ENCODE measurements at regions not wholly inside any gene's neighbourhood (a gene's known extent, or its start where the extent isn't known, plus 50 kb on each side); places are given as distances from the start of the nearest gene placed in this dataset.

- no peaks in the 10 kb centered on the region for H3K4me1 ChIP-seq (ENCODE audit: control insufficient read depth in 1 of 2, insufficient read depth in 2 of 2, low read depth in 1 of 2, low read length in 1 of 2)
- H4K20me1 ChIP-seq (ENCODE audit: insufficient read depth), result no peaks in the 10 kb centered on the region
- H3K9me3 ChIP-seq, result no peaks in the 10 kb centered on the region
- 12% methylated on average over 5 of the region's 5 CpGs for WGBS (ENCODE audit: low lambda C conversion rate)
- H3F3A ChIP-seq (replicated peaks; ENCODE audit: insufficient read depth), result no peaks in the 10 kb centered on the region
- no peaks in the 10 kb centered on the region for H3K79me2 ChIP-seq (ENCODE audit: insufficient read depth)
- DNase-seq, result no peak
- ChIA-PET CTCF (no interaction called here), POLR2A (no interaction called here)
- H3K9me2 ChIP-seq, result no peaks in the 10 kb centered on the region
- no peaks in the 10 kb centered on the region for H3K27me3 ChIP-seq (ENCODE audit: insufficient read depth)
- no peak overlapping the region for H3K27ac ChIP-seq (ENCODE audit: low read depth in 2 of 2, low read length in 1 of 2)
- no peak overlapping the region for H3K9ac ChIP-seq
- TF ChIP-seq, protein P1, sequence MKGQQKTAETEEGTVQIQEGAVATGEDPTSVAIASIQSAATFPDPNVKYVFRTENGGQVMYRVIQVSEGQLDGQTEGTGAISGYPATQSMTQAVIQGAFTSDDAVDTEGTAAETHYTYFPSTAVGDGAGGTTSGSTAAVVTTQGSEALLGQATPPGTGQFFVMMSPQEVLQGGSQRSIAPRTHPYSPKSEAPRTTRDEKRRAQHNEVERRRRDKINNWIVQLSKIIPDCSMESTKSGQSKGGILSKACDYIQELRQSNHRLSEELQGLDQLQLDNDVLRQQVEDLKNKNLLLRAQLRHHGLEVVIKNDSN (IDR thresholded peaks at IDR 0.05; ENCODE audit: borderline replicate concordance, low read depth), result no peak
- TF ChIP-seq NRF1 (IDR thresholded peaks at IDR 0.05; ENCODE audit: low read depth, low read length), result no peak
- no peak for TF ChIP-seq ZBTB33 (IDR thresholded peaks at IDR 0.05; ENCODE audit: borderline replicate concordance, low read depth)
- TF ChIP-seq, protein P2, sequence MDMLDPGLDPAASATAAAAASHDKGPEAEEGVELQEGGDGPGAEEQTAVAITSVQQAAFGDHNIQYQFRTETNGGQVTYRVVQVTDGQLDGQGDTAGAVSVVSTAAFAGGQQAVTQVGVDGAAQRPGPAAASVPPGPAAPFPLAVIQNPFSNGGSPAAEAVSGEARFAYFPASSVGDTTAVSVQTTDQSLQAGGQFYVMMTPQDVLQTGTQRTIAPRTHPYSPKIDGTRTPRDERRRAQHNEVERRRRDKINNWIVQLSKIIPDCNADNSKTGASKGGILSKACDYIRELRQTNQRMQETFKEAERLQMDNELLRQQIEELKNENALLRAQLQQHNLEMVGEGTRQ (IDR thresholded peaks at IDR 0.05; ENCODE audit: borderline replicate concordance, low read depth, low read length), result no peak
- no peak for TF ChIP-seq FOXJ3 (CRISPR knock-in tag; IDR thresholded peaks at IDR 0.05)
- no peak for TF ChIP-seq PBX3 (IDR thresholded peaks at IDR 0.05)
- no peak for TF ChIP-seq FOXM1 (IDR thresholded peaks at IDR 0.05; ENCODE audit: low read depth)
- TF ChIP-seq NFIC (IDR thresholded peaks at IDR 0.05; ENCODE audit: borderline replicate concordance), result no peak
- no peak for TF ChIP-seq RCOR1 (IDR thresholded peaks at IDR 0.05; ENCODE audit: low read length)
- TF ChIP-seq CHD2 (IDR thresholded peaks at IDR 0.05; ENCODE audit: low read length, partially characterized antibody), result no peak
- no peak for TF ChIP-seq RXRA (IDR thresholded peaks at IDR 0.05; ENCODE audit: borderline replicate concordance, low read depth)
- no peak for TF ChIP-seq EP300 (IDR thresholded peaks at IDR 0.05; ENCODE audit: borderline replicate concordance in 1 of 2, low read depth in 1 of 2, low read length in 1 of 2)
- no peak for TF ChIP-seq GABPA (IDR thresholded peaks at IDR 0.05; ENCODE audit: low read depth)
- TF ChIP-seq, protein P3, sequence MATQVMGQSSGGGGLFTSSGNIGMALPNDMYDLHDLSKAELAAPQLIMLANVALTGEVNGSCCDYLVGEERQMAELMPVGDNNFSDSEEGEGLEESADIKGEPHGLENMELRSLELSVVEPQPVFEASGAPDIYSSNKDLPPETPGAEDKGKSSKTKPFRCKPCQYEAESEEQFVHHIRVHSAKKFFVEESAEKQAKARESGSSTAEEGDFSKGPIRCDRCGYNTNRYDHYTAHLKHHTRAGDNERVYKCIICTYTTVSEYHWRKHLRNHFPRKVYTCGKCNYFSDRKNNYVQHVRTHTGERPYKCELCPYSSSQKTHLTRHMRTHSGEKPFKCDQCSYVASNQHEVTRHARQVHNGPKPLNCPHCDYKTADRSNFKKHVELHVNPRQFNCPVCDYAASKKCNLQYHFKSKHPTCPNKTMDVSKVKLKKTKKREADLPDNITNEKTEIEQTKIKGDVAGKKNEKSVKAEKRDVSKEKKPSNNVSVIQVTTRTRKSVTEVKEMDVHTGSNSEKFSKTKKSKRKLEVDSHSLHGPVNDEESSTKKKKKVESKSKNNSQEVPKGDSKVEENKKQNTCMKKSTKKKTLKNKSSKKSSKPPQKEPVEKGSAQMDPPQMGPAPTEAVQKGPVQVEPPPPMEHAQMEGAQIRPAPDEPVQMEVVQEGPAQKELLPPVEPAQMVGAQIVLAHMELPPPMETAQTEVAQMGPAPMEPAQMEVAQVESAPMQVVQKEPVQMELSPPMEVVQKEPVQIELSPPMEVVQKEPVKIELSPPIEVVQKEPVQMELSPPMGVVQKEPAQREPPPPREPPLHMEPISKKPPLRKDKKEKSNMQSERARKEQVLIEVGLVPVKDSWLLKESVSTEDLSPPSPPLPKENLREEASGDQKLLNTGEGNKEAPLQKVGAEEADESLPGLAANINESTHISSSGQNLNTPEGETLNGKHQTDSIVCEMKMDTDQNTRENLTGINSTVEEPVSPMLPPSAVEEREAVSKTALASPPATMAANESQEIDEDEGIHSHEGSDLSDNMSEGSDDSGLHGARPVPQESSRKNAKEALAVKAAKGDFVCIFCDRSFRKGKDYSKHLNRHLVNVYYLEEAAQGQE (IDR thresholded peaks at IDR 0.05; ENCODE audit: low read depth, low read length), result no peak
- no peak for TF ChIP-seq TCF12 (IDR thresholded peaks at IDR 0.05)
- TF ChIP-seq, protein P4, sequence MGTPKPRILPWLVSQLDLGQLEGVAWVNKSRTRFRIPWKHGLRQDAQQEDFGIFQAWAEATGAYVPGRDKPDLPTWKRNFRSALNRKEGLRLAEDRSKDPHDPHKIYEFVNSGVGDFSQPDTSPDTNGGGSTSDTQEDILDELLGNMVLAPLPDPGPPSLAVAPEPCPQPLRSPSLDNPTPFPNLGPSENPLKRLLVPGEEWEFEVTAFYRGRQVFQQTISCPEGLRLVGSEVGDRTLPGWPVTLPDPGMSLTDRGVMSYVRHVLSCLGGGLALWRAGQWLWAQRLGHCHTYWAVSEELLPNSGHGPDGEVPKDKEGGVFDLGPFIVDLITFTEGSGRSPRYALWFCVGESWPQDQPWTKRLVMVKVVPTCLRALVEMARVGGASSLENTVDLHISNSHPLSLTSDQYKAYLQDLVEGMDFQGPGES (IDR thresholded peaks at IDR 0.05; ENCODE audit: low read depth, low read length), result no peak
- no peak for TF ChIP-seq TAF1 (IDR thresholded peaks at IDR 0.05; ENCODE audit: borderline replicate concordance, low read depth, low read length)
- TF ChIP-seq GATA2 (CRISPR knock-in tag; IDR thresholded peaks at IDR 0.05), result no peak
- H2AFZ ChIP-seq (ENCODE audit: low read depth), result no peak overlapping the region
- H3K4me2 ChIP-seq, result no peak overlapping the region
- H3K36me3 ChIP-seq (replicated peaks in 1 of 2; ENCODE audit: control insufficient read depth in 1 of 2, insufficient read depth in 2 of 2, low read length in 1 of 2), result no peaks in the 10 kb centered on the region
- no peak overlapping the region for H3K4me3 ChIP-seq (ENCODE audit: low read depth in 2 of 2, low read length in 1 of 2)
Measured at GRCh38 chr6:117817499-117817898, 89.6 kb upstream of the SLC35F1 start.
